ENCODE measurements at regions not wholly inside any gene's neighbourhood (a gene's known extent, or its start where the extent isn't known, plus 50 kb on each side); places are given as distances from the start of the nearest gene placed in this dataset.

DNA sequence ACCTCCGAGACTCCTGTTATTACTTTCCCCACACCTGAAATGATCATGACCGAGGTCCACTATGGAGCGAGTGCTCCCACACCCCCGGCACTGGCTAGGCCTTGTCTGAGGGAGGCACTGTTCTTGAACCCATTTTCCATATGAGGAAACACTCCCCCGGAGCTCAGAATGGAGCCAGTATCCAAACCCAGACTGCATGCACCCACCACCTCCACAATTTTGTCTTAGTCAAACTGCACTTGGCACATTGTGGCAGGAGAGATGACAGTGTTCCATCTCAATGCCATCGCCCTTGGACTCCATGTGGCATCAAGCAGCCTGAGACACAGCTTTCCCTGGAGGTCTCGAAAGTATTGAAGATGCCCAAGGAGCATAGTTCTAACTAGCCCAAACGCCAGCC lies 154.1 kb downstream of the NUP210 start:
- DNase-seq: no peak

DNA sequence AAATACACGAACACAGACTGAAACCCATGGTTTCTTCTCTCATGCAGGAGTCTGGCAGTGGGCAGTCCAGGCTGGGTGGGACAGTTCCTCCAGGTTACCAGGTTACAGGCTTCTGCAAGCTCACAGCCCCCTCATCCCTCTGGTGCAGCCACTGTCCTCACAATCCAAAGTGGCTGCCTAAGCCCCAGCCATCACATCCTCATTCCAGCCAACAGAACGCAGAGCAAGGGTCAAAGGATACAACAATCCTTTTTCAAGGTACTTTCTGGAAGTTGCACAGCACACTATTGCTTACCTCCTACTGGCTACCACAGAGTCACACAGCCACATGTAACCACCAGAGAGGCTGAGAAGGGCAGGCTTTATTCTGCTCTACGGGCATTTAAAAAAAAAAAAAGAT lies 154.6 kb downstream of the NUP210 start:
- DNase-seq: no peak

GRCh38 chr3:13265016-13265415 lies 155.1 kb downstream of the NUP210 start:
- no peak for DNase-seq

- no peak for DNase-seq
These were observed 155.7 kb downstream of the NUP210 start for GRCh38 chr3:13264468-13264795.

DNA sequence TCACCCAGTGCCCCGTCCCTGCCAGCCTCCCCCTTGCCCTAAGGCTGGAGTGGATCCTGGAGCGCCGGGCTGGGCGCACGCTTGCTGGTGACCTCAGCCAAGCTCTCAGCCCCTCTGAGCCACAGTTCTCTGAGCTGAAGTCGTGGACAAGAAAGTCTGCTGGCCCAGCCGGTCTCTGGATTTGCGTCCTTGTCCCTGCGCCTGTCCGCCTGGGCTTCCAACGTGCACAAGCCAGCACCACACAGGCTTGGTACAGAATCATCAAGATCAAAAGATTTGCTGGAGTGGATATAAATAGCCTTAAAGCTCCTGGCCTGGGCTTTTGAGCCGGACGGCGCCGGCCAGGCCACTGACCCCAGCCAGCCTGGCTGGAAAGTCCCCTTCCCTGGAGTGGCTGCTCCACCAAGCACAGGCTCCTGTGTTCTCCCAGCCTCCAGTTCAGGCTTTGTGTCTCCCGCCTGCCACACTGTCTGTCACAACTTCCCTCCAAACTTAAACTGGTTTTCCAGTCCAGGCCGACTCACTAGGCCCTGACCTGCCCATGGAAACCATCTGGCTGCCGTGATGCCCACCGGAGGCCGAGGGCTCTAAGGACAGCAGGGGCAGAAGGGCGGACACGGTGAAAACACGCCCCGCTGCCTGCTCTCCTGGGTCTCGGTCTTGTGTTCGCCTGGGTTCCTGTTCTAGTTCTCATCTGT lies 156.2 kb downstream of the NUP210 start:
- DNase-seq: no peak

DNA sequence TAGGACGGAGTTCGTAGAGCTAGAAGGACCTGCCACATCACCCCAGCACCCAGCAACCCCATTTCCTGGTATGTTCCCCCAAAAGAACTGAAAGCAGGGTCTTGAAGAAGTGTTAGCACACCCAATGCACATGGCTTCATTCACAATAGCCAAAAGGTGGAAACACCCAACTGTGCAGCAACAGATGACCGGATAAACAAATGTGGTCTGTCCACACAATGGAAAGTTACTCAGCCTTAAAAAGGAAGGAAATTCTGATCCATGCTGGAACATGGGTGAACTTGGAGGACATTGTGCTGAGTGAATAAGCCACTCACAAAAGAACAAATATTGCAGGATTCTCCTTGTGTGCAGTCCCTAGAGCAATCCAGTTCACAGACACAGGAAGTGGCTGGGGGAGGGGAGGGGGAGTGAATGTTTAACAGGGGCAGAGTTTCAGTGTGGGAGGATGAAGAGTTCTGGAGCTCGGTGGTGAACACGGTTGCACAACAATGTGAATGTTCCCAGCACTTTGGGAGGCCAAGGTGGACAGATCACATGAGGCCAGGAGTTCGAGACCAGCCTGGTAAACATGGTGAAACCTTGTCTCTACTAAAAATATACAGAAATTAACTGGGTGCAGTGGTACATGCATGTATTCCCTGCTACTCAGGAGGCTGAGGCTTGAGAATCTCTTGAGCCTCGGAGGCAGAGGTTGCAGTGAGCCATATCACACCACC lies 157.5 kb downstream of the NUP210 start:
- no peak for DNase-seq

DNA sequence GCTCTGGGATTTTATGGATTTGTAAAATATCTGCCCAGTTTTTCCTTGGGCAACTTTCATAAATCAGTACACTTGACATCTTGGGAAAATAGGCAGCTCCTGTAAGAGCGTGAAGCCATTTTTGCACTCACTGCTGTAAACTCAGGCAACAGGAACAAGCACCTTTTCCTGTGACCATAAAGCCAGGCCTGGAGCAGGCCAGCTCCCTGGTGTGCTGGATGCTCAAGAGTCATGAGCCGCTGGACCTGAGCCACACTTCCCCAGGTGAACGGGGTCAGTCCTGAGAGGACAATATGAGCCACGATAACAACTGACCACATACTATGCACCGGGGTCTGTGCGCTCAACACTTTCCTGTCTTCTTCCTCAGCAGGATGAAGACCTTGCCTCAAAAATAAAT lies 158.2 kb downstream of the NUP210 start:
- DNase-seq: no peak

DNA sequence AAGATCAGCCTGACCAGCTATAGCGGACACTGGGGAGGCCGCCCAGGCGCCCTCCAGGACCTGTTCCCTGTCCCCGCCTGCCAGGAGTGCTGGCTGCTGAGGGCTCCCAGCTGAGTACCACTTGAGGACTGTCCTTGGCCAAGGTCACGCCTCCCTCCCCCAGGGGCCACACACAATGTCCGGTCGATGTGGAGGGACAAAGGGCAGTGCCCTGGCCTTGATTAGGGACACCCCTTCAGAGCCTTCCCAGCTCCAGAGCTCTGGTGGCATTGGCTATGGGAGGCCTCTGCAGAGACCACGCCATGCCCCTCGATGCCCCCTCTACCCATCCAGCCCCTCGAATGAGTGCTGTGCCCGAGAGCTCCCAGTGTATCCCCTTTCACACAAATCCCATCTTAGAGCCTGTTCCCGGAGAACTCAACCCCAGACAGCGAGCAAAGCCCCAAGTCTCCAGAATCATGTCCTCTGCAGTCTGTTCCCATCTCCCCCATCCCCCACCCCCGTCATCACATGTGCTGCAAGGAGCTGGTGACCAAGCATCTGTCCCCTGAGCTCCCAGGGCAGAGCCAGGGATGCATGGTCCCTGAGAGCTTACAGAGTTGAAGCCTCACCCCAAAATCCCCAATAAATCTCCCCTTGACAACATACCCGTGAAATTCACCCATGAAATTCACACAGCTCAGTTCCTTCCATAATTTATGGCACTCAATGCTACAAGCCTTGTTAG lies 158.9 kb downstream of the NUP210 start:
- DNase-seq: no peak

GRCh38 chr3:13260259-13261103 lies 159.6 kb downstream of the NUP210 start:
- DNase-seq: no peak

DNA sequence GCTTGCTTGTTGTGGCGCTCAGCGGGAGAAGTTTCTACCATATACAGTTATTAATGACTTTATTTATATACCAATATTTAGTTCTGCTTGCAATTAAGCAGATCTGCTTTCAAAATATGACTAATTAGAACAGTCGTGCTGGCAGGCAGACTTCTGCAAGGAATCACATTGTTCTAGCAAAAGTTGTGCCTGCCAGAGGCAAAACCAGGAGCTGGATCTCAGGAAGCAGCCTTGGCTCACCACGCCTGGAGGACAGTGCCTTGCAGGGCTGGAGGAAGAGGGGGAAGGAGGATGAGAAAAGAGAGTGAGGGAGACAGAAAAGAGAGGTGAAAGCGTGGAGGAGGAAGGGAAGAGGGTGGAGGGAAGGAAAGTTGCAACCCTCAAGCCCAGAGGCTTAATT lies 160.3 kb downstream of the NUP210 start:
- no peak for DNase-seq

GRCh38 chr3:13258986-13259514 lies 161.1 kb downstream of the NUP210 start:
- no peak for DNase-seq

DNA sequence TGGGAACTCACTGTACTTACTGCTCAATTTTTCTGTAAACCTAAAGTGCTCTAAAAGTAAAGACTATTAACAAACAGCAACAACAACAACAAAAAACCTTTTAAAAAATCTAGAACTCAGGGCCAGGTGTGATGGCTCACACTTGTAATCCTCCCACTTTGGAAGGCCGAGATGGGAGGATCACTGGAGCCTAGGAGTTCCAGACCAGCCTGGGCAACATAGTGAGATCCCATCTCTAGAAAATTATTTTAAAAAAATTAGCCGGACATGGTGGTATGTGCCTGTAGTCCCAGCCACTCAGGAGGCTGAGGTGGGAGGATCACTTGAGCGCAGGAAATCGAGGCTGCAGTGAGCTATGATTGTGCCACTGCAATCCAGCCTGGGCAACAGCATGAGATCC lies 161.8 kb downstream of the NUP210 start:
- DNase-seq: no peak

- DNase-seq: no peak
These were observed 162.5 kb downstream of the NUP210 start for GRCh38 chr3:13257666-13258065.

GRCh38 chr3:13256845-13257244 lies 163.3 kb downstream of the NUP210 start:
- DNase-seq: no peak

DNA sequence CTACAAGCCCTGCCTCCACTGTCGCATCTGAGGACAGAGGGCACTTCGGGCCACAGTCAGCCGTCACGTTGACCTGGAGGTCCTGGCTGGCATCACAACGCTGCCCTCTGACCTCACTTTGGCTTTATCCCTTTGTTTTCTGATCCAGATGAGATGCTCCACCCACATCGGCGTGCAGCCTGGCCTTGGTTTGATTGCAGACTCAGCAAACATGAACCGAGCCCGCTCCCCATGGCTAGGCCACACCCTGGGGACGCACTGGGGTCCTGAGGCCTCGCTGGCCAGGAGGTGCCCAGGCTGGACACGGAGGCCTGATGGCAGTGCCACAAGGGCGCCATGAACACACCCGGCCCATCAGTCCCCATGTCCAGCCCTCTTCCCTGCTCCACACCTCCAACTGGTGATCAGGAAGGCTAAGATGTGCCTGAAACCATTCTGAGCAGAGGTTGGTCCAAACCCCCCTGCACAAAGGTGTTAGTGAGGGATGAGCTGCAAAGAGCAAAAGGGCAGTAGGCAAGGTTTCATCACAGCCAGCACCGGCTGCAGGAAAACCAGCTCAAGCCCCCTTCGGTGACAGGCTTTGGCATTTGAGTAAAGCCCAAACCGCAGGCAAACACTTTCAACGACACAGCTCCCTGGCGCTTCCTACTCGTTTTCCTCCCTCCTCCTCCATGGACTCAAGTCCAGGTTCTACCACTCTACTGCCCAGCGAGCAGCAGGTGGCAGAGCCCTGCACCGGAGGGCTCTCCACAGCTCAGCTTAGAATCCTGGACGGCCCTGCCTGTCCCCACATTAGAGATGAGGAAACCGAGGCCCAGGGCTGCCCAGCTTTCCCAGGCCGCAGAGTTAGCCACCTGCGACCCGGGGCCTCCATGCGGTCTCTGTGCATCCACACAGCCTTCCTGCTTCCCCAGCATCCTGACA lies 165.8 kb downstream of the NUP210 start:
- DNase-seq: no peak

DNA sequence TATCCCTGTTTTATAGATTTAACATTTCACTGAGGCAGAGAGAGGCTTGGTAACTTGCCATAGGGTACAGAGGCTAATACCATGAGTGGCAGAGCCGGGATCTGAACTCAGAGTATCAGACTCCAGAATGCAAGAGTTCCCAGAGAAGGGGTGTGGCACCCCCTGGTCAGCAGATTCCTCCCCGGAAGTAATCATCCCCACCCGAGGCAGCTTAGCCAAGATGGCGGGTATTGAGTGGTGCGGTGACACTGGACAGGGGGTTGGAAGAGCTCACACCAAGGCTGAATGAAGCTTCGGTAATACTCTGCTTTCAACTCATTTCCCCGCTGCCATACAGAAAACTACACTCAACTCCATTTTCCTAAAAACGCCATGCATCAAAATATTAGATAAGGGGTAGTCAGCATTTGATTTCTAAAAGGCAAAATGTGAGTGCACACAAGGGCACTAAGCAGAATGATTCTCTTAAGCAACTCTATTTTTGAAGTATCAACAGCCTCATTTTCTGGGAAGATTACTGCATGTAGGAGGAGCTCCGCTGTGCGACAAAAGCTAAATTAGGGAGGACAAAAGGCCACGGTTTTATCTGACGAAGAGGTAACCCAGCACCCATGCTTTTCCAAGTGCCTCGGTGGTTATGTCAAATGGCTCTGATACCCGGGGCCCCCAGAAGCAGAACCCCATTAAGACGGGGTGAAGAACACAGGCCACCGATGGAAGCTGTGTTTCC lies 166.7 kb downstream of the NUP210 start:
- DNase-seq: no peak

- DNase-seq: no peak
These were observed 167.9 kb downstream of the NUP210 start for GRCh38 chr3:13252207-13252606.

- no peak for DNase-seq
These were observed 168.8 kb downstream of the NUP210 start for GRCh38 chr3:13251166-13251903.

DNA sequence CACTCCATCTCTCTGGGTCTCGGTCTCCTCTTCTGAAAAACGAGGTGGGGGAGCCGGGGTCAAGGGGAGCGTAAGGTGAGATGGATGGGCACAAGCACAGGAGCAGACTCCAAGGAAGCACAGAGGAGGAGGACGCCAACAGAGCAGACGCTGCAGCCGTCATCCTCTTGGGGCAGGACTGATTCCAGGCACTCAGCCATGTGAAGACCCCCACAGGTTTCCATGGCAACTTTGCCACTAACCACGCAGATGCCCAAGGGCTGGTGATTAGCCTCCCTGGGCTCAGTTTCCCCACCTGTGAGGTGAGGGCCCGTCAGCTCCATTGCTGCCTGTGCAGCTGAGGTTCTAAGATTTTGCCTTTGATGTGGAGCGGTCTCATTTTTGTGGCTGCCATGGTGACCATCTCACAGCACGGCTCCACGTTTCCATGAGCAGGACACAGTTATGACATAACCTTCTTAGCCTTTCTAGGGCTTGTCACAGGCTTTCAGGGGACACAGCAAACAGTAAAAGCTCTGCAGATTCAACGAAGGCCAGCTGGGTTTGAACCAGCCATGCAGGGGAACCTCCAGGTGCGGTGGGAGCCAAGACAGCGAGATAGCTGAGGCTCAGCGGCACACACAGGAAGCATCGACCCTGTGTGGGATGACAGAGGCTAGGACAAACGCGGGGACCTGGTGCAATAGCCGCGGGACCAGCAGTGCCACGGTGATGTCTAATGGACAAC lies 170.3 kb downstream of the NUP210 start:
- DNase-seq: no peak

Measured in tongue (tissue), 1 donor.